HL-60/S4 (cell line): ENCODE measurements at regions not wholly inside any gene's neighbourhood (a gene's known extent, or its start where the extent isn't known, plus 50 kb on each side); places are given as distances from the start of the nearest gene placed in this dataset.
"Not testable (repeated sequence)": the region's sequence is repeated elsewhere in the genome, so short reads cannot be mapped to it uniquely, and the experiment has no call there.

ENCODE experiments used
- in situ Hi-C: fragments of 300-500 bp; cut with MboI; formaldehyde crosslinking; loops from 2 replicates; pipeline ENCODE4 v1.14.3; 2022; ENCODE audit warnings: low sequenced_read_pairs

DNA sequence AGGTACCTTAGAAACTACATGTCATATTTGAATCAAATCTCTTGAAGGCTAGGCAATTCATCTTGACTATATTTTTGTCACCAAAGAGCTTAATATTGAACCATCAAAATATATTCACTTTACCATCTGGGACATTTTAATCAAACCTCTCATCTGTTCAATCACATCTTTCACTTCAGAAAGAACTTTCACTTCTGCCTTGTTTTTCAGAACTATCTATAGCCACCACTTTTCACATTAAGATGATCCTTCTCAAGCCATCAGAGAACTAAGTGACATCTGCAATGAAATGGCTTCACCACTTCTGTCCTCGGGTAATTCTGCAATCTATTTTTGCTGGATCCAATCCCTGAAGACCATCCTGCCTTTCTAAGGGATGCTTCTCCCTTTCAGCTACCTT lies 57.8 kb downstream of the OR2B2 start:
- in situ Hi-C loops, result no loop called here

DNA sequence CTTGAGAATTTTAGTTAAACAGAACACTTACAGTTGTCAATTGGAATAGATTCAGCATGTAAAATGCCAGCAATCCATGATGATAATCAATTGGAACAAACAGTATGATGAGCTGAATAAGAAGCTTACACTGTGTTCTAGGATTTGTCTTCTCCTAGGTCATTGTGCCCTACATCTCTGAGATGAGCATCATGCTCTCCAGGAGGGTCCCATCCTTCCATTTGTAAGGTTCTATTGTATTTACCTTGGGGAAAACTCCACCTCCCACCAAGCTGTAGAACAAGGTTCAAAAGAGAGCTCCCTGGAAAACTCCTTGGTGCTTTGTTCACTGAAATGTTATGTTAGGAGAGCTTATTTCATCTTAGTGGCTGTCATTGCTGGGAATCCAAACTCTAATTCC lies 60.8 kb downstream of the OR2B2 start:
- in situ Hi-C loops, result no loop called here

DNA sequence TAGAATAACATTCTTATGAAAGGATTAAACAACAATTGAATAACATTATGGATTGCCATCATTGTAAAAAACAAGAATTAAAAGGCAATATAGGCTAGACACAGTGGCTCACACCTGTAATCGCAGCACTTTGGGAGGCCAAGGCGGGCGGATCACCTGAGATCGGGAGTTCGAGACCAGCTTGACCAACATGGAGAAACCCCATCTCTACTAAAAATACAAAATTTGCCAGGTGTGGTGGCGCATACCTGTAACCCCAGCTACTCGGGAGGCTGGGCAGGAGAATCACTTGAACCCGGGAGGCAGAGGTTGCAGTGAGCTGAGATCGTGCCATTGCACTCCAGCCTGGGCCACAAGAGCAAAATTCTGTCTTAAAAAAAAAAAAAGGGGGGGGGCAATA lies 63.2 kb downstream of the OR2B2 start:
- in situ Hi-C loops, result not testable (repeated sequence)

DNA sequence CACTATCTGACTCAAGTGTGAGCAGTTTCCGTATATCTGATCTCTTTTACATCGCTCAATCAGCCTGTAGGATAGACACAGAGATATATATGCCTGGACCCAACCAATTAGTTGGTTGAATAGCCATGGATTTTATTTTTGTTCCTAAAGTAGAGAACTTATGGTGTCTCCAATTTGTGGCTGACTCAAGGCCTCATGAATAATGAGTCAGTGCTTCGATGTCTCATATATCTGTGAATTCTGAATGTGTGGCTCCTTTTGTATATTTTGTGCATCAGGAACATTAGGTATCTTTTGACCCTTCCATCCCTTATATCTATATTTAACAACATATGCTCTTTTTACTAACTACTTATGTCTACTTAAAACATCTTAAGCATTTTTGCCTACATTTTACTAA lies 64.5 kb downstream of the OR2B2 start:
- in situ Hi-C loops, result no loop called here

DNA sequence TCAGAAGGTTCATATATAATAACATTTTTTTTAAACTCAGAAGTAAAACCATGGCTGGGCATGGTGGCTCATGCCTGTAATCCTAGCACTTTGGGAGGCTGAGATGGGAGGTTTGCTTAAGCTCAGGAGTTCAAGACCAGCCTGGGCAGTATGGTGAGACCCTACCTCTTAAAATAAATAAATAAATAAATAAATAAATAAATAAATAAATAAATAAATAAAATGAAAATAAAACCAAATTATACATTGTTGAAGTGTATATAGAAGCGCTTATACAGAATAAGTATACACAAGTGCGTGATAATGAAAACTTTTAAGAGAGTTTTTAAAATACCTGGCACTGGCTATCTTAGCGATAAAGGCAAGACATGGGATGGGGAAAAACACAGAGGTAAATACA lies 71.6 kb downstream of the OR2B2 start:
- in situ Hi-C loops, result no loop called here

GRCh38 chr6:27839626-27840475 lies 72.3 kb downstream of the OR2B2 start:
- in situ Hi-C loops, result loop anchor here (10.0 kb wide), 2 partner anchors 1645 to 1805 kb away; a partner anchor contains a TSS

DNA sequence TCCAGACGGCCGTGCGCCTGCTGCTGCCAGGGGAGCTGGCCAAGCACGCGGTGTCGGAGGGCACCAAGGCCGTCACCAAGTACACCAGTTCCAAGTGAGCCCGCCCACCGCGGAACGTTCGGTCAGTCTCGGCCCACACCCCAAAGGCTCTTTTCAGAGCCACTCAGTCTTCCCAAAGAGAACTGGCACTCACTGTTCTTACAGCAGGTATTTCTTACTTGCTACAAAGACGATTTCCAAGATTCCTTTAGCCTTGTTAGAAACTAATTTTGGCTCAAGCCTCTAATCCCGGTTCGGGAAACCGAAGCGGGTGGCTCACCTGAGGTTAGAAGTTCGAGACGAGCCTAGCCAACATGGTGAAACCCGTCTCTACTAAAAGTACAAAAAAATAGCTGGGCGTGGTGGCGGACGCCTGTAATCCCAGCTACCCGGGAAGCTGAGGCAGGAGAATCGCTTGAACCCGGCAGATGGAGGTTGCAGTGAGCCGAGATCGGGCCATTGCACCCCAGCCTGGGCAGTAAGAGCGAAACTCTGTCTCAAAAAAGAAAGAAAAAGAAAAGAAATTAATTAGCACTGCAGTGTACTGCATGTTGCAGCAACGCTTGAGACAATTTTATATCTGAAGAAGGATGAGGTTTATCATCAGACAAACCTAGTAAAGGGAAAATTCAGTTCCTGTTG lies 73.1 kb downstream of the OR2B2 start:
- in situ Hi-C loops, result loop anchor here (10.0 kb wide), 2 partner anchors 1644 to 1804 kb away; a partner anchor contains a TSS

GRCh38 chr6:27838058-27838944 lies 73.9 kb downstream of the OR2B2 start:
- in situ Hi-C loops, result loop anchor here (10.0 kb wide), 2 partner anchors 1644 to 1804 kb away; a partner anchor contains a TSS

- in situ Hi-C loops, result loop anchor here (10.0 kb wide), 2 partner anchors 1643 to 1803 kb away; a partner anchor contains a TSS
Observed at GRCh38 chr6:27837625-27838057, 74.6 kb downstream of the OR2B2 start.

GRCh38 chr6:27836783-27837624 lies 75.2 kb downstream of the OR2B2 start:
- in situ Hi-C loops, result loop anchor here (10.0 kb wide), 2 partner anchors 1642 to 1802 kb away; a partner anchor contains a TSS

DNA sequence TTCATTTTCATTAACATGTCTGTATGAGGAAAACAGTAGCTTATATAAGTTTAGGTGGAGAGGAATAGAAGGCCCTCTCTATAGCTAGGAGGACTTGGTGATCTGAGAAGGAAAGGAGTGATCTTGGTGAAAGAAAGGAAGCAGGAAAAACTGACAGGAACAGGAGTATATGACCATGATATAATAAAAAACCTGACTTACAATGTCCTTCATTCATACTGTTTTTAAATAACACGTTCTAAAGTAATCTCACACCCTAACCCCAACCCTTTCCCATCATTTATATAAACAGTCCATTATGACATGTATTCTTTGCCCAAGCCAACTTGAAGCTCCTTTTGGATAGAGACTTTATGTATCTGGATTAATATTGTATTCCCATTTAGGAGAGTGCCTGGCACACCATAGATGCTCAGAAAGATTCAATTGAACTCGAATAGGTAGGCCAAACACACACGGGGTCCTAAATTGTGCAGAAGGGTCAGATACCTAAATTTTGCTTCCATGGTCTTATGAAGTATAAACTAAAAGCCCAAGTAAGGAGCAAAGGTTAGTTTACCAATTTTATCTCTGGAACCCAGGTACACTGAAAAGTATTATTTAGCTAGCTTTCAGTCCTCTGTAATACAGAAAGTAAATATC lies 75.9 kb downstream of the OR2B2 start:
- in situ Hi-C loops, result loop anchor here (10.0 kb wide), 2 partner anchors 1641 to 1801 kb away; a partner anchor contains a TSS

GRCh38 chr6:27834879-27835549 lies 77.2 kb downstream of the OR2B2 start:
- in situ Hi-C loops, result loop anchor here (10.0 kb wide), 2 partner anchors 1640 to 1800 kb away; a partner anchor contains a TSS

GRCh38 chr6:27834384-27834783 lies 77.8 kb downstream of the OR2B2 start:
- in situ Hi-C loops, result loop anchor here (10.0 kb wide), 2 partner anchors 1640 to 1800 kb away; a partner anchor contains a TSS

- in situ Hi-C loops, result loop anchor here (10.0 kb wide), 2 partner anchors 1637 to 1797 kb away; a partner anchor contains a TSS
Observed at GRCh38 chr6:27831434-27832081, 80.6 kb downstream of the OR2B2 start.

DNA sequence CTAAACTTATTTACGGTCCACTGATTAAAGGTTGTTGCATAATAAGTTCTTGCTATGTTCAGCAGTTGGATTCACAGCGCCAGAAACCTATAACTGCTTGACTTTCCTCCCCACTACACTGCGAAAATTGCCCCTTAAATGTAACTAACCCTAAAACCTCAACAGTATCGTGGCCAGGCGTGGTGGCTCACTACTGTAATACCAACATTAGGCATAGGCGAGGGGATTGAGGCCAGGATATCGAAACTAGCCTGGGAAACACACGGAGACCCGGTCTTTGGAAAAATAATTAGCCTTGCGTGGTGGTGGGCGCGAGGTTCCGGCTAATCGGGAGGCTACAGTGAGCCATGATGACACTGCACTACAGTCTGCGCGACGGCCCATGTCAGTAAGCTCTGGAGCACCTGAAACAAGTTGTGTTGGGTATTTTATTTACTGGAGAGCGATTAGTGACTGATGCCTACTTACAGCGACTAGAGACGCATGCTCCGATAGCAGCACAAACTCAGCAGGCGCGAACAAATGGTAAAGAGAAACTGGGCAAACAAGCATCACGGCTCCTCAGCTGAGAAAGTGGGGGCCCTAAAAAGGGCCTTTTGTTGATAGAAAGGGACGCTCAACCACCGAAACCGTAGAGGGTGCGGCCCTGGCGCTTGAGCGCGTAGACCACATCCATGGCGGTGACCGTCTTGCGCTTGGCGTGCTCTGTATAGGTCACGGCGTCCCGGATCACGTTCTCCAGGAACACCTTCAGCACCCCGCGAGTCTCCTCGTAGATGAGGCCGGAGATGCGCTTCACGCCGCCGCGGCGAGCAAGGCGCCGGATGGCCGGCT lies 81.4 kb downstream of the OR2B2 start:
- in situ Hi-C loops, result loop anchor here (10.0 kb wide), 2 partner anchors 1636 to 1796 kb away; a partner anchor contains a TSS

DNA sequence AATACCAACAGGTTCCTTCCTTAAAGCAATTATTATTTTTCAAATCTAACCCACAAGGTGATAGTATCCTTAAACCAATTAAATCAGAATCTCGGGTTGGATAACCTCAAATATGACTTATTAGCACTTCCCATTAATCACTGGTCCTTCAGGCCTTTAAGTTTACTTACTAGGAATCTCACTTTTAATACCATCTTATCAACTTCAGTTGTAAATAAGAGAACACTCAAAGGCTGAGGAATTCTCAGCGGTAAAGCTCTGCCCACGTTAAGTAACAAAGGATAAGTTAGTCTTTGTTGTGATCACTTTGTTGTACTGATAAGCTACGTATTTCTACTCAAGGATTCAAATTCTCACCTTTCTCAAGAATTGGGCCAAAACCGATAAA lies 82.0 kb downstream of the OR2B2 start:
- in situ Hi-C loops, result loop anchor here (10.0 kb wide), 2 partner anchors 1635 to 1795 kb away; a partner anchor contains a TSS
